ENCODE measurements at regions not wholly inside any gene's neighbourhood (a gene's known extent, or its start where the extent isn't known, plus 50 kb on each side); places are given as distances from the start of the nearest gene placed in this dataset.
A peak's percentile ranks its signal among the peaks of the same experiment; 100 is the strongest.

GRCh38 chr14:34113005-34113511 lies 162.2 kb upstream of the EGLN3 start:
- Histone ChIP-seq H2AFZ (ENCODE audit: low read length) (no peak overlapping the region), H3K9ac (ENCODE audit: insufficient read depth, low read length) (no peak overlapping the region)

DNA sequence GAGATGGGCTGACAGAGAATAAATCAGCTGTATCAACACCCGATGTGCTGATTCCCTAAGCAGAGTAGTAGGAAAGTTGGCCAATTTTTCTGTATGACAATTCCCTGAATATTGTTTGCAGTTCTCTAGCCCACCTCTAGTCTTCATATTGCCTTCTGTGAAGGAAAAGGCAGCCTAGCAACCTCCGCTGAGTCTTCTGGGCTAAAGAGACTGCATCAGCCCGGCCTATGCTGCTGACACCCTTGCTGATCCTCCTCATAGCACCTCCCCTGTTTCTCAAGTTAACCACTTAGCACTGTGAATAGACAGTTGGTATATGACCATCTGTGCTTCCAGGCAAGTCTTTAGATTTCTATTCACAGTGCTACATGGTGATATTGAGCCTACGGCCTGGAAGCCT lies 161.1 kb upstream of the EGLN3 start:
- Histone ChIP-seq H4K20me1 (ENCODE audit: control insufficient read depth, extremely low read depth, insufficient read depth, low read length) (no peaks in the 10 kb centered on the region), H3K79me2 (ENCODE audit: control insufficient read depth, insufficient read depth, low read length) (no peaks in the 10 kb centered on the region), H3K9ac (ENCODE audit: insufficient read depth, low read length) (no peak overlapping the region), H2AFZ (ENCODE audit: low read length) (no peak overlapping the region), H3K4me2 (ENCODE audit: extremely low read depth, insufficient read depth, low read length) (no peak overlapping the region), H3K36me3 (ENCODE audit: control insufficient read depth, insufficient read depth, low read length) (no peaks in the 10 kb centered on the region), H3K4me1 (ENCODE audit: control insufficient read depth, extremely low read depth, insufficient read depth, low read length) (no peaks in the 10 kb centered on the region), H3K27ac (ENCODE audit: insufficient read depth, low read length) (no peak overlapping the region), H3K27me3 (ENCODE audit: control insufficient read depth, insufficient read depth, low read length) (no peaks in the 10 kb centered on the region), H3K4me3 (replicated peaks in 1 of 4; ENCODE audit: control extremely low read depth in 1 of 4, insufficient read depth in 1 of 4, low read depth in 3 of 4, low read length in 4 of 4) (no peak overlapping the region), H3K9me3 (ENCODE audit: control insufficient read depth, insufficient read depth, low read depth, low read length) (no peaks in the 10 kb centered on the region)
- no peak for TF ChIP-seq CTCF (conservative IDR thresholded peaks at IDR 0.05 in 1 of 2, IDR thresholded peaks at IDR 0.05 in 1 of 2; ENCODE audit: low read depth in 1 of 2, low read length in 2 of 2)
- TF ChIP-seq EZH2 (IDR thresholded peaks at IDR 0.05; ENCODE audit: low read length, missing control alignments), result no peak
- no peak for DNase-seq (ENCODE audit: low read depth in 2 of 2)

More at GRCh38 chr14:34113005-34113511, 162.2 kb upstream of the EGLN3 start:
- no peaks in the 10 kb centered on the region for H3K36me3 ChIP-seq (ENCODE audit: control insufficient read depth, insufficient read depth, low read length)
- TF ChIP-seq CTCF (conservative IDR thresholded peaks at IDR 0.05 in 1 of 2, IDR thresholded peaks at IDR 0.05 in 1 of 2; ENCODE audit: low read depth in 1 of 2, low read length in 2 of 2) (no peak), EZH2 (IDR thresholded peaks at IDR 0.05; ENCODE audit: low read length, missing control alignments) (no peak)
- DNase-seq (ENCODE audit: low read depth in 2 of 2), result peak in 1 of 2 donors; percentile 84
- H4K20me1 ChIP-seq (ENCODE audit: control insufficient read depth, extremely low read depth, insufficient read depth, low read length), result no peaks in the 10 kb centered on the region
- H3K27ac ChIP-seq (ENCODE audit: insufficient read depth, low read length), result no peak overlapping the region
- H3K4me1 ChIP-seq (ENCODE audit: control insufficient read depth, extremely low read depth, insufficient read depth, low read length), result no peaks in the 10 kb centered on the region
- no peak overlapping the region for H3K4me3 ChIP-seq (replicated peaks in 1 of 4; ENCODE audit: control extremely low read depth in 1 of 4, insufficient read depth in 1 of 4, low read depth in 3 of 4, low read length in 4 of 4)
- no peak overlapping the region for H3K4me2 ChIP-seq (ENCODE audit: extremely low read depth, insufficient read depth, low read length)
- no peaks in the 10 kb centered on the region for H3K9me3 ChIP-seq (ENCODE audit: control insufficient read depth, insufficient read depth, low read depth, low read length)
- H3K27me3 ChIP-seq (ENCODE audit: control insufficient read depth, insufficient read depth, low read length), result no peaks in the 10 kb centered on the region
- H3K79me2 ChIP-seq (ENCODE audit: control insufficient read depth, insufficient read depth, low read length), result no peaks in the 10 kb centered on the region

DNA sequence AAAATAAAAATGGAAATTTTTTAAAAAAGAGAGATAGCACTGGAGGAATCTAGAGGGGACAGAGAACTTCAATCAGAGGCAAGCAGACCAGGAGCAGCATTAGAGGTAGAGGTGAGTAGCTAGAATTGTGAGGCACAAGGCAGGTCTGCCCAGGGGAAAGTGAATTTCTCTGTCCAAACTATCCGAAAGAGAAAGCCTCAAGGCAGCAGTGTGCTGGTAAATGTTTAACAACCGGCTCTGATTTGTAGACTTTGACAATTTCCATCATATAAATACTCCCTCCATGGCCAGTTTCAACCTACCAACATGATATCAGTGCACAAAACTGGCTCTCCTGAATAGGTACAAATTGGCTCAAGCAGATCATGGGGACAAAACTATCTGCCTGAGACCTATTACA lies 160.6 kb upstream of the EGLN3 start:
- Histone ChIP-seq H3K27ac (ENCODE audit: insufficient read depth, low read length) (no peak overlapping the region), H3K4me3 (replicated peaks in 1 of 4; ENCODE audit: control extremely low read depth in 1 of 4, insufficient read depth in 1 of 4, low read depth in 3 of 4, low read length in 4 of 4) (no peak overlapping the region), H3K36me3 (ENCODE audit: control insufficient read depth, insufficient read depth, low read length) (no peaks in the 10 kb centered on the region), H3K27me3 (ENCODE audit: control insufficient read depth, insufficient read depth, low read length) (no peaks in the 10 kb centered on the region), H4K20me1 (ENCODE audit: control insufficient read depth, extremely low read depth, insufficient read depth, low read length) (no peaks in the 10 kb centered on the region), H3K9me3 (ENCODE audit: control insufficient read depth, insufficient read depth, low read depth, low read length) (no peaks in the 10 kb centered on the region), H2AFZ (ENCODE audit: low read length) (no peak overlapping the region), H3K9ac (ENCODE audit: insufficient read depth, low read length) (no peak overlapping the region), H3K79me2 (ENCODE audit: control insufficient read depth, insufficient read depth, low read length) (no peaks in the 10 kb centered on the region), H3K4me1 (ENCODE audit: control insufficient read depth, extremely low read depth, insufficient read depth, low read length) (no peaks in the 10 kb centered on the region), H3K4me2 (ENCODE audit: extremely low read depth, insufficient read depth, low read length) (no peak overlapping the region)
- TF ChIP-seq EZH2 (IDR thresholded peaks at IDR 0.05; ENCODE audit: low read length, missing control alignments) (no peak), CTCF (conservative IDR thresholded peaks at IDR 0.05 in 1 of 2, IDR thresholded peaks at IDR 0.05 in 1 of 2; ENCODE audit: low read depth in 1 of 2, low read length in 2 of 2) (no peak)
- no peak for DNase-seq (ENCODE audit: low read depth in 2 of 2)
